ENCODE measurements at regions not wholly inside any gene's neighbourhood (a gene's known extent, or its start where the extent isn't known, plus 50 kb on each side); places are given as distances from the start of the nearest gene placed in this dataset.

GRCh38 chr6:133590814-133591213, 298.1 kb upstream of the TCF21 start:
- TF ChIP-seq CTCF (IDR thresholded peaks at IDR 0.05), result no peak
- DNase-seq (no peak), FAIRE-seq (no peak), ATAC-seq (no peak)
- intact Hi-C loops (cut with DNase I), result no loop called here
- no peaks in the 10 kb centered on the region for H3K9me3 ChIP-seq
- no peak overlapping the region for H3K4me3 ChIP-seq
- WGBS, 2 donors, result 52 to 71% methylated on average over 3 of the region's 3 CpGs
- no peaks in the 10 kb centered on the region for H3K36me3 ChIP-seq
- no peak overlapping the region for H3K27ac ChIP-seq
- no peaks in the 10 kb centered on the region for H3K27me3 ChIP-seq
- H3K4me1 ChIP-seq, result no peaks in the 10 kb centered on the region

GRCh38 chr6:133591275-133591674, 297.6 kb upstream of the TCF21 start:
- FAIRE-seq (no peak), DNase-seq (no peak), ATAC-seq (no peak)
- H3K27ac ChIP-seq, result no peak overlapping the region
- no peaks in the 10 kb centered on the region for H3K4me1 ChIP-seq
- H3K36me3 ChIP-seq, result no peaks in the 10 kb centered on the region
- 41% methylated on average over 1 of the region's 1 CpG for WGBS, 2 donors
- H3K4me3 ChIP-seq, result no peak overlapping the region
- no peaks in the 10 kb centered on the region for H3K27me3 ChIP-seq
- intact Hi-C loops (cut with DNase I), result no loop called here
- no peaks in the 10 kb centered on the region for H3K9me3 ChIP-seq
- TF ChIP-seq CTCF (IDR thresholded peaks at IDR 0.05), result no peak

- ATAC-seq (no peak), DNase-seq (no peak), FAIRE-seq (no peak)
- H3K27ac ChIP-seq, result no peak overlapping the region
- no peak for TF ChIP-seq CTCF (IDR thresholded peaks at IDR 0.05)
- no peaks in the 10 kb centered on the region for H3K36me3 ChIP-seq
- no peaks in the 10 kb centered on the region for H3K9me3 ChIP-seq
- no peaks in the 10 kb centered on the region for H3K27me3 ChIP-seq
- H3K4me1 ChIP-seq, result no peaks in the 10 kb centered on the region
- WGBS, 2 donors, result 61 to 66% methylated on average over 8 of the region's 8 CpGs
- intact Hi-C loops (cut with DNase I), result no loop called here
- H3K4me3 ChIP-seq, result no peak overlapping the region
Measured at GRCh38 chr6:133594652-133595110, 294.2 kb upstream of the TCF21 start.

GRCh38 chr6:133595111-133595761, 293.7 kb upstream of the TCF21 start:
- 48 to 58% methylated on average over 7 of the region's 7 CpGs for WGBS, 2 donors
- no peak for TF ChIP-seq CTCF (IDR thresholded peaks at IDR 0.05)
- H3K36me3 ChIP-seq, result no peaks in the 10 kb centered on the region
- FAIRE-seq (no peak), ATAC-seq (no peak), DNase-seq (no peak)
- no peaks in the 10 kb centered on the region for H3K4me1 ChIP-seq
- intact Hi-C loops (cut with DNase I), result no loop called here
- no peak overlapping the region for H3K27ac ChIP-seq
- no peaks in the 10 kb centered on the region for H3K27me3 ChIP-seq
- no peaks in the 10 kb centered on the region for H3K9me3 ChIP-seq
- no peak overlapping the region for H3K4me3 ChIP-seq

GRCh38 chr6:133606852-133607251, 282.1 kb upstream of the TCF21 start:
- DNase-seq, result no peak

More at GRCh38 chr6:133606852-133607251, 282.1 kb upstream of the TCF21 start:
- Histone ChIP-seq H3K27me3 (no peaks in the 10 kb centered on the region), H3K9me3 (no peaks in the 10 kb centered on the region), H3K27ac (no peak overlapping the region), H3K4me3 (no peak overlapping the region), H3K36me3 (no peaks in the 10 kb centered on the region), H3K4me1 (no peaks in the 10 kb centered on the region)
- ATAC-seq (no peak), FAIRE-seq (no peak)
- WGBS, 2 donors, result 59 to 71% methylated on average over 3 of the region's 3 CpGs
- TF ChIP-seq CTCF (IDR thresholded peaks at IDR 0.05), result no peak
- intact Hi-C loops (cut with DNase I), result no loop called here
